Urothelium cell line (cell line): ENCODE measurements at regions not wholly inside any gene's neighbourhood (a gene's known extent, or its start where the extent isn't known, plus 50 kb on each side); places are given as distances from the start of the nearest gene placed in this dataset.
"Not testable (repeated sequence)": the region's sequence is repeated elsewhere in the genome, so short reads cannot be mapped to it uniquely, and the experiment has no call there.

Experiments used
- DNase-seq: peaks from one replicate; pipeline ENCODE4 v3.0.0; 2011; ENCODE audit warnings: low spot score, mixed read lengths
- FAIRE-seq: peaks from 2 replicates; lab custom pipeline; 2011; peaks lifted over from hg19 to GRCh38; lab: Jason Lieb, UNC

DNA sequence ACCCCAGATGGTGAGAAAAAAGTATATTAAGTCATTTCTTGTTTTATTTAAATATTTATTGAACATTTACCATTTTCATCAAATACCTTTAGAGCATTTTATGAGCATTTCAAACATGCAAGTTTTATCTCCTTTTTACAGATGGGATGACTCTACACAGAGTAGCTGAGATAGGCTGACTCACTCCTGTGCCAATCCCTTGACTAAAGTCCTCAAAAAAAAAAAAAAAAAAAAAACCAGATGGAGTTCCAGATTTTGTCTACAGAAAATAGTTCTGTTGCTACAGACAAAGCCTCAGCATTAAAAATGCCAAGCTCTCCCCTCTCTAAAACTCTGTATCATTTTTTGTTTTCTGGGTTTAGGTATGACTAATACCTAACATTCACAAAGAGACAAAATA, 303.0 kb upstream of the PLD5 start:
- FAIRE-seq (no peak), DNase-seq (peak; percentile 55)

DNA sequence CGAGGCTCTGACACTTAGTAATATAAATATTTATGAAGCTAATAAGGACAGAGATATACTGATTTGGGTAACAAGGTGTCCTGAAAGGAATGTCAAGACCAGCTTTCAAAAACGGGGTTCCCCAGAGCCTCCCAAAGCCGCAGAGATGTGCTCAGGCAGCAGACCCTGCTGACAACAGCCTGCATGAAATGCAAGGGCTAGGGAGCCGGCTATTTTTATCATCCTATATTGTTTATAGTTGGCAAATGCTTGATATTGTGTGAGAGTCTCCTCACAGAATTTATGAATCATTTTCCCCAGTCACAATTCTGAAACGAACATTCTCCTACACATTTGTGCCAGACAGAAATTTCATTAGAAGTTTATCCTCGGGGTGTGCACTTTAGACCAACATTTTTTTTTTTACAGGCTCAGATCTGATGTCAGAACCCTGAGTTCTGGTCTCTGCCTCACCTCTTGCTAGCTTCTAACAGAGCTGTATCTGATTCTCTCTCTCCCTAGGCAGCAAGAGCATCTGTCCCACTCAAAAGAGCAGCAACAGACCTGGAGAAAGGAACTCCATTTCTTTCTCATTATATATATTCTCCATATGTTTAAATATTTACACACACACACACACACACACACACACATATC, 302.3 kb upstream of the PLD5 start:
- FAIRE-seq (no peak), DNase-seq (no peak)

DNA sequence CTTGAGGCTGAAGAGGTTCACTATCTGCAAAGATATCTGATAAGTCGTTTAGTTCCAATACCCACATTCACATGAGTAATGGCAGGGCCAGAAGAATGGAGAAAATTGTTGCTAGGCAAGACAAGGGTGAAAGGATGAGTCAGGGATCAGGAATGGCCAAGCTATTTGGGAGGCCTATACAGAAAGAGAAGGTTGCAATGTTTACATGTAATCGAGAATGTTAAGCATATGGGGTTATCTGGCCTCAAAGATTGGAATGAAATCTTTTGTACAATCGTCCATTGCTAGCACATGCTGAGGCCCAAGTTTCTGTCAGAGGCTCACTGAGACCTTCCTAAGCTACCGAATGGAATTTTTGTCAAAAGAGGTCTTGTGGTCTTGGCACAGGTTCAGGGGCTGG, 299.9 kb upstream of the PLD5 start:
- peak; percentile 75 for DNase-seq
- FAIRE-seq, result no peak

DNA sequence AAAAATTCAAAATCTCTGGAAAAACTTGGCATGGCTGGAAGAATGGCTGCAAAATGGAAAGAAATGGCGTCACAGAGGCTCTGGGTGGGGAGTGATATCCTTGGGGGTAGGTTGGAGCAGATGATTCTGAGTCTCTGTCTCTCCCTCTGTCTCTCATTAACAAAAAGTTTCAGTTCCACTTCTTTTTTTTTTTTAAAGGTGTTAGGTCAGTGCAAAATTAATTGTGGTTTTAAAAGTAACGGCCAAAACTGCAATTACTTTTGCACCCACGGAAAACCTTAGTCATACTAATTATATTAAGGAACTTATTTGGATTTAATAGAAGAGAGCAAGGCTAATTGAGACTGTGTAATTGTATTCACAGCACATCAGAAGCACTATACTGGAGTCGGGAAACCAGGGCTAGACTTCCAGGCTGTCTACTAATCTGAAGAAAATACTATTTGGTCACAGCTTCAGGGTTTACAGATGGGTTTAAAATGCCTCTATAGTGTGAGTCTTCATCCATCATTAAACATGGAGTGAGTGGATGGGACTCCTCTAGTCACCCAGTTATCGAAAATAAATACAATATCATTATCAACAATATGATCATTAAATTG, 289.1 kb upstream of the PLD5 start:
- DNase-seq, result no peak
- FAIRE-seq, result no peak

DNA sequence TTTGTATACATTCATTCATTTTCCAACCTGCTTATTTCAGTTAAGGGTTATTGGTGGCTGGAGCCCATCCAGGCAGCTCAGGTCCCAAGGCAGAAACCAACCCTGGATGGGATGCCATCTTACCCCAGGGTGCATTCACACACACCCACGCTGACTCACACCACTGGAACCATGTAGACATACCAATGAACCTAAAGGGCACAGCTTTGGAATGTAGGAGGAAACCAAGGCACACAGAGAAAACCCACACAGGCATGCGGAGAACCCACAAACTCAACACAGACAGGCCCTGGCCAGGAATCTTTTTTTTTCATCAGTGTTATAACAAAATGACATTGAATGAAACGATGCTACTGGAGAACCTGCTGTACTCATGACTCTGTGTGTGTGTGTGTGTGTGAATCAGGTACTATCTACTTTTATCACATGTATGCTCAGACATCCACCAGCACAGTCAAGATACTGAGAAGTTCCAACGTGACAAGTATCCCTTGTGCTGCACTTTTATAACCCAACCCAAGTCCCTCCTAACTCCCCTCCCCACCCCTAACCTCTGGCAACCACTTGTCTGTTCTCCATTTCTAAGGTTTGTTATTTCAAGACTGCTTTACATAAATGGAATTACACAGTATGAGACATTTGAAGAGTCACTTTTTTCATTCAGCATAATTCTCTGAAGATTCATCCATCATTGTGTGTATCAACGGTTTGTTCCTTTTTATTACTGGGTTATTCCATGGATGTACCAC, 286.8 kb upstream of the PLD5 start:
- DNase-seq (peak; percentile 55), FAIRE-seq (peak; percentile 99)

DNA sequence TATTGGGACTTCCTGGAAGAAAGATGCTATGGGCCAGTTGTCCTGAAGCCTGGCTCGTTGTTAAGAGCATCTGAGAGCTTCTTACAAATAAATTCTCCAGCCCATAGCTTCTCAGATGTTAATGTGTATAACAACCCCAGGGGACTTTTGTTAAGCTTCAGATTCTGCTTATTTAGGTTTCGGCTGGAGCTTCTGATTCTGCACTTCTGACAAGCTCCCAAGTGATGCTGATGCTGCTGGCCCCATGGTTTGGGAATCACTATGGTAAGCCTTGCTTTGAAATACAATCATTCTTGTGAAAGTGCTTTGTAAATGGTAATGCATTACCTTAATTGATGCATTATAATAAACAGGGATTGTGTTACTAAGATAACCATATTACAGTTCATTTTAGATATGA, 281.8 kb upstream of the PLD5 start:
- DNase-seq (no peak), FAIRE-seq (no peak)

DNA sequence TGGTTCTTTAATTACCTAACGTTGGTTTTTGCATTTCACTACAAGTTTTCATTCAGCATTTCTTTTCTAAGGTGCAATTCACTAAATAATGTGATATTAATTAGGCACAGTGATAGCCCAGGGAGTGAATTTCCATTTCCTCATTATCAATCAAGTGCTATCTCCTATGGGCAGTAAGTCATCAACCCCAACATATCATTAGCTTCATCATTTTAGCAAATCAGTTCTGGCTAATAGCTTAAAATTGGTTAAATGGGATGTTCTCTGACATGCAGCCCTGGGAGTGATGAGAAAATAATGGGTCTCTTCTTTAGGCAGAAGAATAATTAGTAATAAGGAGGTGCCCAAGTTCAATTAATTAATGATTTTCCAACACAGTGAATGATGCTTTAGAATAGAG, 280.9 kb upstream of the PLD5 start:
- not testable (repeated sequence) for FAIRE-seq, DNase-seq

DNA sequence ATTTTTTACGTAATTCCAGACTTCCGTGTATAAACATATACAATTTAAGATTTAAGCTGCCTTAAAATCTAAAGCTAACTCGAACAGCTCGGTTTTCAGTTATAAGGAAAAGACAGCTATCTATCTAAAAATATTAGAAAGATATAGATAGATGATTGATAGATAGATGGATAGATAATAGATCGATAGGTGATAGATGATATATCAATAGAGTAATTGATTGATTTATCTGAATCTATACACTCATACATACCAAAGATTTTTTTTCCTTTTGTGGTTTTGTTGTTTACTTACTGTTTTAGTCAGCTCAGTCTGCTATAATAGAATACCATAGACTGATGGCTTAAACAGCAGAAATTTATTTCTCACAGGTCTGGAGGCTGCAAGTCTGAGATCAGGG, 278.5 kb upstream of the PLD5 start:
- DNase-seq, result no peak
- no peak for FAIRE-seq

DNA sequence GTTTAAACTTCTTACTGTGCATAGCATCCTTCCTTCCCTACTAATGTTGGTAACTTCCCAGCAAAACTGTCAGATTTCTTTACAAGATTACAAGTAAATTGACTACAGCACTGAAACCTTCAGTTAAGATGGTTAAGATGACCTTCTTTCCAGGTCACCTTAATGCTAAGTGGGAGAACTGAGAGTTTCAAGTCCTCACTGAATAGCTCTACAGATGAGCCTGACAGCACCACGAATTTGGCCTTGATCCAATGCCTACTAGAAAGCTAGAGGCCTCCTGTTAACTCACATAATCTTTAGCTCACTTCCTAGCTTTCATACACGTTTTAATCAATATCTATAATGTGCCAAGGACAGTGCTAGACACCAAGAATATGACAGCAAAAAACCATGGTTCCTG, 276.0 kb upstream of the PLD5 start:
- no peak for DNase-seq
- FAIRE-seq, result no peak

DNA sequence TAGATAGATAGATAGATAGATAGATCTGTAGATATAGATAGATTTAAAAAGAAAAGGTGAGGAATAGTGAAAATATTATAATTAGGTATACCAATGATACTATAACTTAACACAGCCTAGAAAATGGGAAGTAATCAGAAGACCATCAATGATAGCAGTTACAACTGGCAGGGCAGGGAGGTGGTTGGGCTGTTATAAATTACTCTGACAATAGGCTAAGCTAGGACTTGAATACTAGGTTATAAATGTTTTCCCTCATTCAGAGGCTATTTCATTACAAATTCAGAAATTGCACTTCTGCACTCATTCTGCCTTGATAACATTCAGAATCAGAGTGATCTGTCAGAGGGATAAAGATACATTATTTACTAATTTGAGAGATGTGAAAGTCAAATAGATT, 273.4 kb upstream of the PLD5 start:
- no peak for DNase-seq
- FAIRE-seq, result no peak

DNA sequence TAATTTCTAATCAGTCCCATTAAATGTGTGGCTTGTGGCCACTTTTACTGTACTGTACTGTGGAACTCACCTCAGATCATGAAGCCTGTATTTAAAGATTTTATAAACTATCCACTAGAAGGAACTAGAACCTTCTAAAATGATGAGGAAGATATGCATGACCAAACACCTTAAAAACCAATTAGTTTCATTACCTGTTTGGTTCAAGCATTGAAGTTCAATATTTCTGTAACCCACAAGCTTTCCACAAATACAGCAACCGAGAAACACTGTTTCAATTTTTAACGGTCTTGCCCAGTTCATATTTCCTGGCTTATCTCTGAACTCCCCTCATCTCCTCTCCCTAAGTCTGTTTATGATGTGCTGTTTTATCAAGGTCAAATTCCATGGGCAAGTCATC, 264.3 kb upstream of the PLD5 start:
- FAIRE-seq (no peak), DNase-seq (no peak)

DNA sequence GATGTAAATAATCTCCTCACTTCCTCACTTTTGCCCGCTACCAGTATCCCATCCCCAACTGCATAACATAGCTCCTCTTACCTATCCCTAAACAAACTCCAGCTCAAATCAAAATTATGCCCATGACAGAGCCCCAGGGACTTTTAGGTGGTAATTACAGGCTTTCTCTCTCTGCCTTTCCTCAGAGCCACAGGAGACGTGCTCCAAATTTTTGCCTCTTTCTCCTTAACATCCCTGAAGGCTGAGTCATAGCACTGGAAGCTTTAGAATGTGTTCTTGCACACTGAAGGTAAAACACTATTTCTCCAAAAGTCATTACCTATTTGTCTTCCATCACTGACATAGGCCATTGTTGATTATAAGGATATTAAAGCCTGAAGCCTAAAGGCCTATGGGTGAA, 263.5 kb upstream of the PLD5 start:
- DNase-seq (peak; percentile 49), FAIRE-seq (no peak)

DNA sequence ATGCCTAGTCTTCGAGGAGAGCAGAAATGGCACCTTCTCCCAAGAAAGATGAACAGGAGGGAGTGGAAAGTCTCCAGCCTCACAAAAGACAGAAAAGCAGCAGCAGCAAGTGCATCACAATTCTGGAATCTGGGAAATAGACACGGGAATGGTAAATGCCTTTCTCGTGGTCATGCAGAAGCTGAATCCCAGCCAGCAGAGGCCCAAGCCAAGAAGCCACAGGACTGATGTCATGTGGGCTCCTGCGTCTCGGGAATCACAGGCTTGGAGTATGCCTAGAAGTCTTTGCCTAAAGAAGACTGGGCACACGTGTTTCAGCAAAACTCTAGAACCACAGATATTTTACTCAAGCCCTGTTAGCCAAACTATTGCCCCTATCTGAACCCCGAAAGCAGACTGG, 260.3 kb upstream of the PLD5 start:
- DNase-seq (peak; percentile 69), FAIRE-seq (no peak)

DNA sequence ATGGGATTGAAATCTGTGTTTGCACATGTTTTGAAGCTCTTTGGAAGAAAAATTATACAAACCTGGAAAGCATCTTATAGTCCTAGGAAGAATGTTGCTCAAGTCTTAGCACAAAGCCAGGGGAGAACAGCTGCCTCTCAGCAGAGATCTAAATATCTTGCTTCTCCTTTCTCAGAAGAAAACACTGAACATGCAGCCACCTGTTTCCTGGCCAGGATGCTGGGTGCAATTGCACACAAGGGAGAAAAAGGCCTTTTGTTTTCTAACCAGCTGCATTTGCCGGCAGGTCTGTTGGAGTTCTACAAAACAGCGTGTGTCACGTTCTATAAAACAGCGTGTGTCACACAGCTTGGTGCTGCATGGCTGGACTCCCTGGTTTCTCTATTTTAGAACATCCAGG, 259.6 kb upstream of the PLD5 start:
- DNase-seq (no peak), FAIRE-seq (no peak)

DNA sequence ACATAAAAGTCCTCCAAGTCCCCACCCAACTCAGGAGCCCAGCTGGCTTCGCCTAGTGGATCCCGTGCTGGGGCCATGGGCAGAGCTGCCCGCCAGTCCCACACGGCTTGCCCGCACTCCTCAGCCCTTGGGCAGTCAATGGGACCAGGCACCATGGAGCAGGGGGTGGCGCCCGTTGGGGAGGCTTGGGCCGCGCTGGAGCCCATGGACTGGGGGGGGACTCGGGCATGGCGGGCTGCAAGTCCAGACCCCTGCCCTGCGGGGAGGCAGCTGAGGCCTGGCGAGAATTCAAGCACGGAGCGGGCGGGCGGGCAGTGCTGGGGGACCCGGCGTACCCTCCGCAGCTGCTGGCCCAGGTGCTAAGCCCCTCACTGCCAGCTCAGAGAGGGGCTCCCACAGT, 249.8 kb upstream of the PLD5 start:
- FAIRE-seq, result no peak
- no peak for DNase-seq

DNA sequence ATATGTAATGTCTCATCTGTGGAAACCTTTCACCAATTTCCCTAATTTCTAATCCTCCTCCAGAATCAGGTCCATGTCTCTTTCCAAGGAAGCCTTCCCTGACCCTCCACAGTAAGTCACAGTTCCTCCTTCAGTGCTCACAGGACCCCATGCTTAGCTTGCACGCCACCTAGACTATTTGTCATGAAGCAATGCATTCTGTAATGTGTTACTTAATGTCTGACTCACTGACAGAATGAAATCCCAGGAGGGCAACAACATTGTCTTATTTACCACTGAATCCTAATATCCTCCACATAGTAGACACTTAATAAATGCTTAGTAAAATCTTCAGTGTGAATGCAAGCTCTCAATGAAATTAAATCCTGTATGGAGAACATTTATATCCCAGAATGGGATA, 245.9 kb upstream of the PLD5 start:
- DNase-seq (no peak), FAIRE-seq (no peak)

DNA sequence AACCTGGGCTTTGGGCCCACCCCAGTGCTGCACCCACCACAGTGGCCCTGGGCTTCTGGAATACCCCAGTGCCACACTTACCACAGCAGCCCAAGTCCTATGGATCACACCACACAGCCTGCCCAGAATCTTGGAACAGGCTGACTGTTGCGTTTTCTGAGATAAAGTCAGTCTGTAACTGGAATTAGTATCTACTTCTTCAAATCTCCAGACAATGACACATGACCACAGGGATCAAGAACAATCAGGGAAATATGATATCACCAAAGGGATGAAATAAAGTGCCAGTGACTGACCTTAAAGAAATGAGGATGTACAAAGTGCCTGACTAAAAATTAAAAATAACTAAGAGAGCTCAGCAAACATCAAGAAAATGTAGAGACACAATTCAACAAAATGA, 239.7 kb upstream of the PLD5 start:
- no peak for DNase-seq
- no peak for FAIRE-seq

DNA sequence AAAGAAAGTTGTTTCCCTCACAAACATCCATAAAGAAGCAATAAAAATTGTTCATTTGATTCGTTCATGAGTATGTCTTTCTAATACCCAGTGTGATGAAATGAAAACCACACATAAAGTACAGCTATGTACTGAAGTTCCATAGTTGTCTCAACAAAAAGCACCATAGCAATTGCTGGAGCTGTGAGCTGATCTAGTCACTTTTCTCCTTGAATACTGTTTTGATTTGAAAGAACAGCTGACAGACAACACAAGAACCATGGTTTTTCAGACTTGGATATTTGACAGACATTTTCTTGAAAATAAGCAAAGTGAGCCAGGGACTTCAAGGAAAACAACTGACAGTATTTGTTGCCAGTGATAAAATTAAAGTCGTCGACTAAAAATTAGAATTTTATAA, 237.1 kb upstream of the PLD5 start:
- FAIRE-seq, result no peak

DNA sequence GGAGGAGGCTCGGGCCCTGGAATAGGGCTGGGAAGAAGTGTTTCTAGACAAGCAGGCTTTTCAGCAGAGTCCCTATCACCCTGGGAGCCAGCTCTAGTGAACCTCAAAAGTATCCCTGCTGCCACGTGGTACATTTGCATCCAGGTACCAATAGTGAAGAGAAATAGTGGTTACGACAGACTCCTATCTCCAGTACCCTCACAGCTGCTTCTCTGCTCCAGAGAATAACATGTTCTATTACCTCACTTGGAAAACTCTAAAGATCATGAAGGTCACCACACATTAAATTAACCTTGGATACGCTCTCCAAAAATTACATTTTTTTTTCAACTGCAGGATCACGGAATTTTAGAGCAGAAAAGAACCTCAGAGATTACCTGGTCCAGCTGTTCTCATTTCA, 230.4 kb upstream of the PLD5 start:
- DNase-seq (no peak), FAIRE-seq (no peak)

More for the DNA sequence above, 237.1 kb upstream of the PLD5 start:
- DNase-seq, result no peak

DNA sequence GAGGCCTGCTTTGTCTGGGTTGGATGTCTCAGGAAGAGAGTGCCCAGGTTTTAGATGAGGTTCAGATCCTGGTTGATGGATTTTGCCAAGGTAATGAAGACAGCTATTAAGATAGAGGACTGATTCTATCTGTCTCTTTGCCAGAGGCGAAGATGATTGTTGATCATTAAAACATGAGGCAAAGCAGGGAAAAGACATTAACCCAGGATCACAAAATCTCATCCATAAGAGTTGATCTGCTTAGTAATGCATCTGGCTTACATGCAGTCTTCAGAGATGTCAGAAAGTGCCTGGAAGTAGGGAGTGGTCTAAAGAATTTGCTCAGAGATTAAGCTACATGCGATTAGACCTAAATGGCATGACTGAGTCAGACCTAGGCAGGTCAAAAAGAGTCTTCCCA, 229.6 kb upstream of the PLD5 start:
- no peak for DNase-seq
- FAIRE-seq, result no peak

DNA sequence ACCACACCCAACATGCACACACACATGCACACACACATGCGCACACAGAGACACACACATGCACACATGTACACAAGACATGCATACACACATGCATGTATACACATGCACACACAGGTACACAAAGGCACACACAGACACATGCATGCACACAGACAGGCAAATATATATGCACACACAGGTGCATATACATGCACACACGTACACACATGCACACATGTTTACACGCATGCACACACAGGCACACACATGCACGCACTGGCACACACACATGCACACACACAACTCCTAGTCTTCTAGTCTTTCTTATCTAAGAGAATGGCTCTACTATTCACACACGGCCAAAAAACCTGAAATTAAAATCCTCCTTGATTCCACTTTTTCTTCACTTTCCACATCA, 222.7 kb upstream of the PLD5 start:
- FAIRE-seq (peak; percentile 96), DNase-seq (no peak)

DNA sequence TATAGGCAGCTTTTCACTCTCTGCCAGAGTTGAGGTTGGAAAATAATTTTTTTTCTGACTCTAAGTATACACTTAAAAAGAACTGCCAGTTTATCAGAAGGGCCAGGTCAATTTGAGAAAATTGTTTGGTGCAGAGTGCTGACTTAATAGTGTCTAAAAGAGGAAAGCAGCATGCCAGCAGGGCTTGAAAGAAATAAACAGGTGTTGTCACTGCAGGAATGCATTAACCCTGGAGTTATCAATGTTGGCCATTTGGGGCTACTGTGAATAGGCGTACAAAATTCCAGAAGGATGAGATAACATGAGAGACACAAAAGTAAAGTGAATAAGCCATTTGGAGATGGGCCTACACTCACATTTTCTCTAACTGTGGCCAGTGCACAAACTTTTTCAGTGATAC, 220.6 kb upstream of the PLD5 start:
- DNase-seq, result peak; percentile 36
- FAIRE-seq, result no peak
